Thyroid gland (tissue), 4 donors: ENCODE measurements at regions not wholly inside any gene's neighbourhood (a gene's known extent, or its start where the extent isn't known, plus 50 kb on each side); places are given as distances from the start of the nearest gene placed in this dataset.

Experiments
- DNase-seq, 2 donors: peaks; one replicate each; pipeline ENCODE4 v3.0.0-alpha.2; 2019
- H3K27ac ChIP-seq, 3 donors: fragments of 200-600 bp; sonication (generic); 1 replicate in 2 of 3; 2 replicates in 1 of 3; pipeline ENCODE4 v1.5.1; 2016 to 2019; ENCODE audit warnings: mild to moderate bottlenecking in 1 of 3, moderate library complexity in 1 of 3
- H3K27me3 ChIP-seq: fragments of 200-600 bp; sonication (generic); one replicate; pipeline ENCODE4 v1.5.1; 2019
- H3K36me3 ChIP-seq, 2 donors: fragments of 200-600 bp; sonication (generic); one replicate each; pipeline ENCODE4 v1.5.1; 2016 to 2019
- H3K4me1 ChIP-seq, 2 donors: fragments of 200-600 bp; sonication (generic); one replicate each; pipeline ENCODE4 v1.5.1; 2017 to 2019
- H3K4me3 ChIP-seq, 3 donors: fragments of 200-600 bp; sonication (generic); replicated peaks in 1 of 3; 1 replicate in 2 of 3; 2 replicates in 1 of 3; pipeline ENCODE4 v1.5.1; 2016; ENCODE audit warnings: mild to moderate bottlenecking in 1 of 3
- H3K9me3 ChIP-seq: fragments of 200-600 bp; sonication (generic); one replicate; pipeline ENCODE4 v1.5.1; 2017
- POLR2A ChIP-seq, 2 donors: fragments of 450-650 bp; IDR thresholded peaks; one replicate each; pipeline ENCODE4 v1.6.1; 2017; ENCODE audit warnings: antibody characterized with exemption in 2 of 2, mild to moderate bottlenecking in 2 of 2, moderate library complexity in 1 of 2
- WGBS, 2 donors: methylation state at CpG; one replicate each; pipeline ENCODE4 v1.1.5; 2017; 5-methylcytosine and 5-hydroxymethylcytosine counted together
- intact Hi-C: fragments of 100-400 bp; cut with DNase I; formaldehyde crosslinking; loops from one replicate; pipeline ENCODE4 v1.15.1; 2023
- TF ChIP-seq, protein P1 (sequence below), 6 experiments: fragments of 200-600 bp in 3 of 6; fragments of 450-650 bp in 3 of 6; sonication (generic) in 3 of 6; IDR thresholded peaks; one replicate each; pipeline ENCODE4 v1.5.1; 2016 to 2019; ENCODE audit warnings: antibody characterized with exemption in 6 of 6, mild to moderate bottlenecking in 2 of 6, inconsistent platforms in 1 of 6, moderate library complexity in 1 of 6

DNA sequence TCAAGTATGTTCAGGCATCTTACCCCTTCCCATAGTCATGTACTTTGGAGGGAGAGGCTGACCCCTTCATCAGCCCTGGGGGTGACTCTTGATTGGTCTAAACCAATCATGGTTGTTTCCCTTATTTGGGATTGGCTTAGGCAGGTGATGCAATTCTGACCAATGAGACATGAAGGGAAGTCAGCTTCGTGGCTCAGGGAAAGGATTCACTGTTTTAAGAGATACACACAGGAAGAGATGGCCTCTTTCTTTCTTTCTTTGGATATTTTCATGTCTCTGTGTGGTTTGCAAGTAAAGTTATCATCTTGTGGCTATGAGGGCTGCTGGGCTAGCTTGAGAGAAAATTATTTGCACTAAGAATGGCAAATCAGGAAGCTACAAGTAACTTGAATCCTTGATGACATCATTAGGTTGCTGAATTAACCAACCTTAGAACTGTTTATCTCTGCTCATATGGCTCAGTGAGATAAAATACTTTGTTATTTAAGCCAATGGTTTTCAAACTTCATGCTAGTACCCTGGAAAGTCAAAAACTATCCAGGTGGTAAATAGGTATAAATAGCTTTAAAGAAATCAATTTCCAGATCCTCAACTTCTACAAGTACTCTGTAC lies 144.2 kb upstream of the CENPW start:
- no peak overlapping the region for H3K27ac ChIP-seq
- DNase-seq, result no peak
- no peaks in the 10 kb centered on the region for H3K9me3 ChIP-seq
- H3K4me1 ChIP-seq, result no peaks in the 10 kb centered on the region
- no peak for TF ChIP-seq POLR2A (IDR thresholded peaks at IDR 0.05)
- TF ChIP-seq, protein P1, sequence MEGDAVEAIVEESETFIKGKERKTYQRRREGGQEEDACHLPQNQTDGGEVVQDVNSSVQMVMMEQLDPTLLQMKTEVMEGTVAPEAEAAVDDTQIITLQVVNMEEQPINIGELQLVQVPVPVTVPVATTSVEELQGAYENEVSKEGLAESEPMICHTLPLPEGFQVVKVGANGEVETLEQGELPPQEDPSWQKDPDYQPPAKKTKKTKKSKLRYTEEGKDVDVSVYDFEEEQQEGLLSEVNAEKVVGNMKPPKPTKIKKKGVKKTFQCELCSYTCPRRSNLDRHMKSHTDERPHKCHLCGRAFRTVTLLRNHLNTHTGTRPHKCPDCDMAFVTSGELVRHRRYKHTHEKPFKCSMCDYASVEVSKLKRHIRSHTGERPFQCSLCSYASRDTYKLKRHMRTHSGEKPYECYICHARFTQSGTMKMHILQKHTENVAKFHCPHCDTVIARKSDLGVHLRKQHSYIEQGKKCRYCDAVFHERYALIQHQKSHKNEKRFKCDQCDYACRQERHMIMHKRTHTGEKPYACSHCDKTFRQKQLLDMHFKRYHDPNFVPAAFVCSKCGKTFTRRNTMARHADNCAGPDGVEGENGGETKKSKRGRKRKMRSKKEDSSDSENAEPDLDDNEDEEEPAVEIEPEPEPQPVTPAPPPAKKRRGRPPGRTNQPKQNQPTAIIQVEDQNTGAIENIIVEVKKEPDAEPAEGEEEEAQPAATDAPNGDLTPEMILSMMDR (IDR thresholded peaks at IDR 0.05), result no peak
- H3K36me3 ChIP-seq, result no peaks in the 10 kb centered on the region
- intact Hi-C loops, result no loop called here
- H3K27me3 ChIP-seq, result no peaks in the 10 kb centered on the region
- 57 to 68% methylated on average over 1 of the region's 1 CpG for WGBS, 2 donors
- no peak overlapping the region for H3K4me3 ChIP-seq

DNA sequence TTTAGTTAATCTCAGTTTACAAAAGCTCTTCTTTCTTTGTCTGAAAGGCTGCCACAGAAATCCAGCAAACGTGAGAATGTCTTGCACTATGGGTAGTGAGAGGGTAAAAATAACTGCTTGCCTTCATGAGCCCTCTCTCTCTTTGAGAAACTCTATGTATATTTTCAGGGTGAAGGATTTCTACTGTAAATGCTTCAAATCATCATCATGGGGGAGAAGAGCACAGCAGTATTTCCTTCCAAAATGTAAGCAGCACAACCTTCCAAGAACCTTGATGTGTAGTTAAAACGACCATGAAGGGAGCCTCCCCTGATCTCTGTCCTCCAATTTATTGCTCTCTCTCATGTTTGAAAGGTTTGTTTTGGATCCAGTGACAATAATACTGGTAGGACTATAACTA lies 141.3 kb upstream of the CENPW start:
- Histone ChIP-seq H3K9me3 (no peaks in the 10 kb centered on the region), H3K4me3 (no peak overlapping the region), H3K4me1 (no peaks in the 10 kb centered on the region), H3K27ac (no peak overlapping the region), H3K36me3 (no peaks in the 10 kb centered on the region), H3K27me3 (no peaks in the 10 kb centered on the region)
- intact Hi-C loops, result no loop called here
- 33 to 44% methylated on average over 2 of the region's 2 CpGs for WGBS, 2 donors
- TF ChIP-seq, protein P1 (IDR thresholded peaks at IDR 0.05), result no peak
- TF ChIP-seq POLR2A (IDR thresholded peaks at IDR 0.05), result no peak
- no peak for DNase-seq

GRCh38 chr6:126199466-126199865 lies 140.4 kb upstream of the CENPW start:
- Histone ChIP-seq H3K27ac (no peak overlapping the region), H3K36me3 (no peaks in the 10 kb centered on the region), H3K4me1 (no peaks in the 10 kb centered on the region), H3K4me3 (no peak overlapping the region), H3K27me3 (no peaks in the 10 kb centered on the region), H3K9me3 (no peaks in the 10 kb centered on the region)
- 94% methylated on average over 1 of the region's 1 CpG for WGBS, 2 donors
- no peak for TF ChIP-seq POLR2A (IDR thresholded peaks at IDR 0.05)
- TF ChIP-seq, protein P1 (IDR thresholded peaks at IDR 0.05), result no peak
- no peak for DNase-seq
- intact Hi-C loops, result no loop called here

GRCh38 chr6:126202707-126203106 lies 137.2 kb upstream of the CENPW start:
- H3K9me3 ChIP-seq, result no peaks in the 10 kb centered on the region
- no peak overlapping the region for H3K4me3 ChIP-seq
- intact Hi-C loops, result no loop called here
- no peak for DNase-seq
- H3K4me1 ChIP-seq, result no peaks in the 10 kb centered on the region
- no peaks in the 10 kb centered on the region for H3K27me3 ChIP-seq
- WGBS, 2 donors, result 86 to 92% methylated on average over 2 of the region's 2 CpGs
- H3K27ac ChIP-seq, result no peak overlapping the region
- no peaks in the 10 kb centered on the region for H3K36me3 ChIP-seq
- TF ChIP-seq, protein P1 (IDR thresholded peaks at IDR 0.05), result no peak
- no peak for TF ChIP-seq POLR2A (IDR thresholded peaks at IDR 0.05)

DNA sequence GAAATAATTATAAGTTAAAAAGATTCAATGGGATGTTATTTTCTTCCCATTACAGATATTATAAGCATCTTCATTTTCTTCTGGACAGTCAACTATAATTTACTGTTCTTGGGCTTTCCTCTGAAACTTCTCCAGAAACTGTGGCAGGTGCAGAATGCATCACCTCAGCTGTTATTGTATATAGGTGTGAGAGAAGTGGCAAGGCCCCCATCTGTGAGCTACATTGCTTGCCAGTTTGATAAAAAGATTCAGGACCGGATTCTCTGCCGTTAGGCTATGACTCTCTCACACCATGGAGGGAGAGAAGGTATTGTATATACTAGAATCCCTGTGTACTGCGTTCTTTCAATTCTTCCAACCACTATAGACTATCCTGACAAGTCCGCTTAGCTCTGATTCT lies 135.8 kb upstream of the CENPW start:
- Histone ChIP-seq H3K4me1 (no peaks in the 10 kb centered on the region), H3K9me3 (no peaks in the 10 kb centered on the region), H3K36me3 (no peaks in the 10 kb centered on the region), H3K4me3 (no peak overlapping the region), H3K27ac (no peak overlapping the region), H3K27me3 (no peaks in the 10 kb centered on the region)
- TF ChIP-seq POLR2A (IDR thresholded peaks at IDR 0.05), result no peak
- TF ChIP-seq, protein P1 (IDR thresholded peaks at IDR 0.05), result no peak
- DNase-seq, result no peak
- intact Hi-C loops, result no loop called here
- 89 to 98% methylated on average over 4 of the region's 4 CpGs for WGBS, 2 donors
